ENCODE measurements at regions not wholly inside any gene's neighbourhood (a gene's known extent, or its start where the extent isn't known, plus 50 kb on each side); places are given as distances from the start of the nearest gene placed in this dataset.

DNA sequence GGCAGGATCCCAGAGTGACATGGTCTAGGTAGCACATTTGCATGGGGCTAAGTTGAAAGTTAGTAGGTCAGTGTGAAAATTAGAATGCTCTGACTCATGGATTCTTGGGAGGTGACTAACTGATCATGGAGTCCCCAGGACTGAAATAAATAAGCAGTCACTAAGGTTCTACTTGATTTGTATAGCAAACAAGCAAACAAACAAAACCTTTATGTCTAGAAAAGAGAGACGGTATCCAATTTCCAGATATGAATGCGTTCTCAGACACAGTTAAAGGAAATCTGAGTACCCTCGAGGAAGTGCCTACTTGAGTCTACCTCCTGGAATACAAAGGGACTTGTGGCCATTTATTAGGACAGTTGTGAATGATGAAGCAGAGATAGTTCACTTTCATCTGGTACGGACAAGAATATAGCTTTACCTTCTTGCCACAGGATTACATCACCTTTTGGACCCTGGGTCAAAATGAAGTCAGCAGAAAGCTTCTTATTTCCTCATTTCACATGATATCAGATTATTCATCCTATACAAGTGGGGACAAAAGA, 54.3 kb upstream of the AGPS start (continued):
- TF ChIP-seq SIN3A (conservative IDR thresholded peaks at IDR 0.05 in 1 of 2, IDR thresholded peaks at IDR 0.05 in 1 of 2; ENCODE audit: low read depth in 1 of 2, low read length in 2 of 2) (no peak), MAFK (IDR thresholded peaks at IDR 0.05; ENCODE audit: low read depth, low read length) (no peak), EZH2 (IDR thresholded peaks at IDR 0.05; ENCODE audit: low read depth, low read length, severe bottlenecking) (no peak), SP4 (IDR thresholded peaks at IDR 0.05; ENCODE audit: low read length) (no peak)
